ENCODE measurements at regions not wholly inside any gene's neighbourhood (a gene's known extent, or its start where the extent isn't known, plus 50 kb on each side); places are given as distances from the start of the nearest gene placed in this dataset.
A peak's percentile ranks its signal among the peaks of the same experiment; 100 is the strongest.

DNA sequence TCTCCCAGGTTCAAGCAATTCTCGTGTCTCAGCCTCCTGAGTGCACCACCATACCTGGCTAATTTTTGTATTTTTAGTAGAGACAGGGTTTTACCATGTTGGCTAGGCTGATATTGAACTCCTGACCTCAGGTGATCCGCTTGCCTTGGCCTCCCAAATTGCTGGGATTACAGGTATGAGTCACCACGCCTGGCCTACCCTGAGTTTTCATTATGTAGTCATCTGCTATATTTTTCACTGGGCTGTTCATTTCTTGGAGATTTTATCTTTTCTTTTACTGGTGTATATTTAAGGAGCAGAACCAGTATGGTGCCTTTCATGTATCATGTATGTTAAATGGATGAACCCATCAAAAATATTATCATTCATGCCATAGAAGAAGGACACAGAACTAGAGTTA, 377.0 kb upstream of the ACTBL2 start:
- no peak overlapping the region for H2AFZ ChIP-seq (ENCODE audit: control insufficient read depth, low read length)

DNA sequence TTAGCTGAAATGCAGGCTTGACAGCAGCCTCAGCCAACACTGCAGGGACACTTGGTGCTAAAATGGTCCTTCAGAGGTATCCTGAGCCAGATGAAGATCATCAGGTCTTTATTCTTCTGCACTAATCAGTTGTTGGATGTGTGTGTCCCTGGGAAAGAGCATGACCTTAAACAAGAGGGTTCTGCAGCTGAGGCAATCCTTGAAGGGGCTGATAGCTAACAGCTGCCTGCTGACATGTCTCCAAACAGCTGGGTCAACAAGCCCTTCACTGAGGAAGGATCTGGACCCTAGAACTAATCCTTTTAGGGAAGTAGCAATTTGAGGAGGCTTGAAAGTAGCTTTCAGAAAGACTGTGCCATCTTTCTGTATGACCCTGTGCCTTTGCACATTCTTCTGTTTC, 376.3 kb upstream of the ACTBL2 start:
- no peaks in the 10 kb centered on the region for H3K36me3 ChIP-seq (ENCODE audit: control insufficient read depth in 2 of 2, extremely low read depth in 1 of 2, insufficient read depth in 2 of 2, low read length in 2 of 2)
- peaks cover 3% of the 10 kb centered on the region for H3K9me3 ChIP-seq (ENCODE audit: control insufficient read depth, low read depth, low read length)
- no peaks in the 10 kb centered on the region for H3K27me3 ChIP-seq (ENCODE audit: control insufficient read depth, extremely low read depth, insufficient read depth, low read length)
- no peak overlapping the region for H3K9ac ChIP-seq (ENCODE audit: control insufficient read depth, extremely low read depth, insufficient read depth, low read length)
- no peaks in the 10 kb centered on the region for H3K79me2 ChIP-seq (ENCODE audit: control insufficient read depth, insufficient read depth, low read length)
- no peaks in the 10 kb centered on the region for H4K20me1 ChIP-seq (ENCODE audit: control insufficient read depth, extremely low read depth, insufficient read depth, low read length)
- DNase-seq (ENCODE audit: low read depth, low spot score) = no peak
- no peak overlapping the region for H2AFZ ChIP-seq (ENCODE audit: control insufficient read depth, low read length)
- no peaks in the 10 kb centered on the region for H3K9me1 ChIP-seq (ENCODE audit: control insufficient read depth, extremely low read depth, insufficient read depth, low read length)
- no peak overlapping the region for H3K4me3 ChIP-seq (ENCODE audit: control insufficient read depth in 2 of 3, extremely low read depth in 1 of 3, insufficient read depth in 2 of 3, low read depth in 1 of 3, low read length in 3 of 3)
- H3K27ac ChIP-seq (ENCODE audit: control insufficient read depth, insufficient read depth, low read length) = no peak overlapping the region
- no peak overlapping the region for H3K4me2 ChIP-seq (ENCODE audit: control insufficient read depth, extremely low read depth, insufficient read depth, low read depth, low read length)
- TF ChIP-seq EZH2 (IDR thresholded peaks at IDR 0.05; ENCODE audit: low read length) = no peak
- TF ChIP-seq, protein P1, sequence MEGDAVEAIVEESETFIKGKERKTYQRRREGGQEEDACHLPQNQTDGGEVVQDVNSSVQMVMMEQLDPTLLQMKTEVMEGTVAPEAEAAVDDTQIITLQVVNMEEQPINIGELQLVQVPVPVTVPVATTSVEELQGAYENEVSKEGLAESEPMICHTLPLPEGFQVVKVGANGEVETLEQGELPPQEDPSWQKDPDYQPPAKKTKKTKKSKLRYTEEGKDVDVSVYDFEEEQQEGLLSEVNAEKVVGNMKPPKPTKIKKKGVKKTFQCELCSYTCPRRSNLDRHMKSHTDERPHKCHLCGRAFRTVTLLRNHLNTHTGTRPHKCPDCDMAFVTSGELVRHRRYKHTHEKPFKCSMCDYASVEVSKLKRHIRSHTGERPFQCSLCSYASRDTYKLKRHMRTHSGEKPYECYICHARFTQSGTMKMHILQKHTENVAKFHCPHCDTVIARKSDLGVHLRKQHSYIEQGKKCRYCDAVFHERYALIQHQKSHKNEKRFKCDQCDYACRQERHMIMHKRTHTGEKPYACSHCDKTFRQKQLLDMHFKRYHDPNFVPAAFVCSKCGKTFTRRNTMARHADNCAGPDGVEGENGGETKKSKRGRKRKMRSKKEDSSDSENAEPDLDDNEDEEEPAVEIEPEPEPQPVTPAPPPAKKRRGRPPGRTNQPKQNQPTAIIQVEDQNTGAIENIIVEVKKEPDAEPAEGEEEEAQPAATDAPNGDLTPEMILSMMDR (optimal IDR thresholded peaks at IDR 0.05 in 1 of 3, IDR thresholded peaks at IDR 0.05 in 1 of 3, conservative IDR thresholded peaks at IDR 0.05 in 1 of 3; ENCODE audit: extremely low read depth in 1 of 3, insufficient read depth in 2 of 3, low read length in 3 of 3) = no peak
- H3K4me1 ChIP-seq (ENCODE audit: control insufficient read depth, extremely low read depth, insufficient read depth, low read length) = peaks cover 47% of the 10 kb centered on the region
- peak; percentile 32 for FAIRE-seq
- dilution Hi-C loops (cut with MboI; ENCODE audit: extremely low pct_ligation_motif_present, low sequenced_read_pairs) = no loop called here

More for the DNA sequence above, 377.0 kb upstream of the ACTBL2 start:
- dilution Hi-C loops (cut with MboI; ENCODE audit: extremely low pct_ligation_motif_present, low sequenced_read_pairs) = no loop called here
- no peak overlapping the region for H3K4me2 ChIP-seq (ENCODE audit: control insufficient read depth, extremely low read depth, insufficient read depth, low read depth, low read length)
- DNase-seq (ENCODE audit: low read depth, low spot score) = no peak
- H3K4me3 ChIP-seq (ENCODE audit: control insufficient read depth in 2 of 3, extremely low read depth in 1 of 3, insufficient read depth in 2 of 3, low read depth in 1 of 3, low read length in 3 of 3) = no peak overlapping the region
- no peaks in the 10 kb centered on the region for H3K79me2 ChIP-seq (ENCODE audit: control insufficient read depth, insufficient read depth, low read length)
- TF ChIP-seq EZH2 (IDR thresholded peaks at IDR 0.05; ENCODE audit: low read length) = no peak
- TF ChIP-seq, protein P1 (optimal IDR thresholded peaks at IDR 0.05 in 1 of 3, IDR thresholded peaks at IDR 0.05 in 1 of 3, conservative IDR thresholded peaks at IDR 0.05 in 1 of 3; ENCODE audit: extremely low read depth in 1 of 3, insufficient read depth in 2 of 3, low read length in 3 of 3) = no peak
- no peaks in the 10 kb centered on the region for H3K36me3 ChIP-seq (ENCODE audit: control insufficient read depth in 2 of 2, extremely low read depth in 1 of 2, insufficient read depth in 2 of 2, low read length in 2 of 2)
- peaks cover 47% of the 10 kb centered on the region for H3K4me1 ChIP-seq (ENCODE audit: control insufficient read depth, extremely low read depth, insufficient read depth, low read length)
- H3K9me1 ChIP-seq (ENCODE audit: control insufficient read depth, extremely low read depth, insufficient read depth, low read length) = no peaks in the 10 kb centered on the region
- H3K27me3 ChIP-seq (ENCODE audit: control insufficient read depth, extremely low read depth, insufficient read depth, low read length) = no peaks in the 10 kb centered on the region
- H3K9ac ChIP-seq (ENCODE audit: control insufficient read depth, extremely low read depth, insufficient read depth, low read length) = no peak overlapping the region
- peak; percentile 13 for FAIRE-seq
- peaks cover 3% of the 10 kb centered on the region for H3K9me3 ChIP-seq (ENCODE audit: control insufficient read depth, low read depth, low read length)
- H3K27ac ChIP-seq (ENCODE audit: control insufficient read depth, insufficient read depth, low read length) = no peak overlapping the region
- H4K20me1 ChIP-seq (ENCODE audit: control insufficient read depth, extremely low read depth, insufficient read depth, low read length) = no peaks in the 10 kb centered on the region
